ENCODE measurements at regions not wholly inside any gene's neighbourhood (a gene's known extent, or its start where the extent isn't known, plus 50 kb on each side); places are given as distances from the start of the nearest gene placed in this dataset.

- no peak for TF ChIP-seq GATA2 (IDR thresholded peaks at IDR 0.05; ENCODE audit: low read depth, low read length)
- TF ChIP-seq GATA3 (IDR thresholded peaks at IDR 0.05; ENCODE audit: low read depth, low read length) = no peak
Measured at GRCh38 chr7:84549409-84549808, 354.8 kb upstream of the SEMA3A start.

Measured in SH-SY5Y (cell line).